Astrocyte of the cerebellum (primary cell): ENCODE measurements at regions not wholly inside any gene's neighbourhood (a gene's known extent, or its start where the extent isn't known, plus 50 kb on each side); places are given as distances from the start of the nearest gene placed in this dataset.
"Not testable (repeated sequence)": the region's sequence is repeated elsewhere in the genome, so short reads cannot be mapped to it uniquely, and the experiment has no call there.

Experiments used
- DNase-seq: peaks from one replicate; pipeline ENCODE4 v3.0.0-alpha.2; 2011; ENCODE audit warnings: low read depth
- H3K4me3 ChIP-seq: 2 replicates; pipeline ENCODE4 v1.5.1; 2011; ENCODE audit warnings: mild to moderate bottlenecking, low read depth, low read length, moderate library complexity
- CTCF ChIP-seq: IDR thresholded peaks from 2 replicates; pipeline ENCODE4 v1.5.1; 2012; ENCODE audit warnings: low read length, low read depth, moderate library complexity, mild to moderate bottlenecking; ENCODE audit errors: missing control alignments
- in situ Hi-C: cut with HindIII; loops from 2 replicates; pipeline ENCODE4 v1.10.0; 2017; ENCODE audit warnings: low sequenced_read_pairs

- in situ Hi-C loops = no loop called here
- H3K4me3 ChIP-seq = no peak overlapping the region
- no peak for DNase-seq
- TF ChIP-seq CTCF = no peak
Measured at GRCh38 chr4:53890461-53890860, 173.9 kb downstream of the CHIC2 start.

- in situ Hi-C loops = no loop called here
- no peak for DNase-seq
- no peak for TF ChIP-seq CTCF
Measured at GRCh38 chr4:53889326-53890055, 174.9 kb downstream of the CHIC2 start.

GRCh38 chr4:53886090-53886489, 178.3 kb downstream of the CHIC2 start:
- in situ Hi-C loops = no loop called here
- DNase-seq = no peak
- H3K4me3 ChIP-seq = no peak overlapping the region
- TF ChIP-seq CTCF = no peak

More at GRCh38 chr4:53889326-53890055, 174.9 kb downstream of the CHIC2 start:
- H3K4me3 ChIP-seq = no peak overlapping the region

- in situ Hi-C loops = no loop called here
- TF ChIP-seq CTCF = no peak
- H3K4me3 ChIP-seq = no peak overlapping the region
- DNase-seq = no peak
Measured at GRCh38 chr4:53885668-53886067, 178.7 kb downstream of the CHIC2 start.

- in situ Hi-C loops, H3K4me3 ChIP-seq, DNase-seq: not testable (repeated sequence)
Measured at GRCh38 chr4:53877096-53877495, 187.3 kb downstream of the CHIC2 start.

GRCh38 chr4:53866055-53866454, 198.3 kb downstream of the CHIC2 start:
- DNase-seq = no peak
- no peak overlapping the region for H3K4me3 ChIP-seq
- in situ Hi-C loops = no loop called here
- TF ChIP-seq CTCF = no peak

GRCh38 chr4:53865054-53865453, 199.4 kb downstream of the CHIC2 start:
- no peak for DNase-seq
- TF ChIP-seq CTCF = no peak
- in situ Hi-C loops = no loop called here
- no peak overlapping the region for H3K4me3 ChIP-seq
